ENCODE measurements at regions not wholly inside any gene's neighbourhood (a gene's known extent, or its start where the extent isn't known, plus 50 kb on each side); places are given as distances from the start of the nearest gene placed in this dataset.

DNA sequence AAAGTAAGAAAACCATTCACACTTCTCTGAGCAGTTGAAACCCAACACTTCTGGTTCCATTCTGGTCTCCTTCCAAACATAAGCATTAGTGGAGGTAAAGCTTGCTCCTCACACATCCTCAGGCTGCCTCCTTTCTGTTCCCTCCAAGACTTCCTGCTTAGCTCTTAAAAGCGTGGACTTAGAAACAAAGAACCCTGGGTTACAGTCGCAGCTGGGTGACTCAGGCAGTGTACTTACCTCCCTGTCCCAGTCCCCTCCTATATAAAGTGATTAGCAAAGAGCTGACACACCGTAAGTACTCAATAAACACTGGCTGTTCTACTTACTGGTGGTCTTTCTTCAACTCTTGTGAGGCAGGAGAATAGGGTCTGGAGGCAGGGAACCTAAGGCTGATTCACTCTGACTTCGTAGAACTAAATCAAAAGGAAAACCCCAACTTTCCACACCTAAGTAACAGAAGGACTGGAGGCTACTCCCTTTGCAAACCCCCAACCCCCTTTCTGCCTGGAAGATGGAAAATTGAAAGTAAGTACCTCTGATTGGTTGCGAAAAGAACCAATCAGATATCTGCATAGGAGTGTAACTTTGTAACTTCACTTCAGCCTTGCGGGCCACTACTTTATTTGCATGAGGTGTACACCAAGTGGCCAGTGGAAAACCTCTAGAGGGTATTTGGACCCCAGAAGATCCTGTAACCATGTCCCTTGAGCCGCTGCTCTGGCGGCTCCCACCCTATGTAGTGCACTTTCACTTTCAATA is 165.4 kb downstream of the SUCLA2 start:
- no peak overlapping the region for H3K4me3 ChIP-seq (ENCODE audit: low read depth, low read length)
- H3K36me3 ChIP-seq (ENCODE audit: control insufficient read depth, insufficient read depth, low read length) = no peaks in the 10 kb centered on the region
- H3K27me3 ChIP-seq (ENCODE audit: control insufficient read depth, insufficient read depth, low read length) = no peaks in the 10 kb centered on the region
- TF ChIP-seq, protein P1, sequence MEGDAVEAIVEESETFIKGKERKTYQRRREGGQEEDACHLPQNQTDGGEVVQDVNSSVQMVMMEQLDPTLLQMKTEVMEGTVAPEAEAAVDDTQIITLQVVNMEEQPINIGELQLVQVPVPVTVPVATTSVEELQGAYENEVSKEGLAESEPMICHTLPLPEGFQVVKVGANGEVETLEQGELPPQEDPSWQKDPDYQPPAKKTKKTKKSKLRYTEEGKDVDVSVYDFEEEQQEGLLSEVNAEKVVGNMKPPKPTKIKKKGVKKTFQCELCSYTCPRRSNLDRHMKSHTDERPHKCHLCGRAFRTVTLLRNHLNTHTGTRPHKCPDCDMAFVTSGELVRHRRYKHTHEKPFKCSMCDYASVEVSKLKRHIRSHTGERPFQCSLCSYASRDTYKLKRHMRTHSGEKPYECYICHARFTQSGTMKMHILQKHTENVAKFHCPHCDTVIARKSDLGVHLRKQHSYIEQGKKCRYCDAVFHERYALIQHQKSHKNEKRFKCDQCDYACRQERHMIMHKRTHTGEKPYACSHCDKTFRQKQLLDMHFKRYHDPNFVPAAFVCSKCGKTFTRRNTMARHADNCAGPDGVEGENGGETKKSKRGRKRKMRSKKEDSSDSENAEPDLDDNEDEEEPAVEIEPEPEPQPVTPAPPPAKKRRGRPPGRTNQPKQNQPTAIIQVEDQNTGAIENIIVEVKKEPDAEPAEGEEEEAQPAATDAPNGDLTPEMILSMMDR (IDR thresholded peaks at IDR 0.05; ENCODE audit: insufficient read depth, low read length, poor library complexity, severe bottlenecking) = no peak
- DNase-seq (ENCODE audit: low read depth) = no peak

DNA sequence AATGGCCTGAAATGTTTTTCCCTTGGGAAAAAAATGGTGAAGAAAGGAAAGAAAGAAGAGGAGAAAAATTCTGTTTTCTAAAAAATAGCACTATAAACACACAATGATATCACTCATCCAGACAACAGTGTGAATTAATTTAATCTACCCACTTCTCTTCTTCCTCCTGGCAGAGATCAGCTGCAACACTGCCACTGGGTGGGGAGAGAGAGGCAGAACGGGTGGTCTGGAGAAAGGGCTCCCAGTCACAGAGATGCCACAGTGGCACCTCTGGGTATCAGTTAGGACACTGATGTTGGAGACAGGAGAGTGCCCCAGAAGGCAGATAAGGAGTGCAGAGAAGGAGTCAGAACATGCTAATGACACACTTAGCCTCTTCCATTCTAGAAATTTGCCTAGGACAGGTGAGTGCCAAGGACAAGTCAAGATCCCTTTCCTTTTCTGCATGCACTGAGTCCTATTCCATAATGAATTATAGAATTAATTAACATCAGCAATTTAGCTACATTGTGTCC is 168.6 kb downstream of the SUCLA2 start:
- no peaks in the 10 kb centered on the region for H3K27me3 ChIP-seq (ENCODE audit: control insufficient read depth, insufficient read depth, low read length)
- H3K36me3 ChIP-seq (ENCODE audit: control insufficient read depth, insufficient read depth, low read length) = no peaks in the 10 kb centered on the region
- no peak overlapping the region for H3K4me3 ChIP-seq (ENCODE audit: low read depth, low read length)
- DNase-seq (ENCODE audit: low read depth) = no peak
- TF ChIP-seq, protein P1 (IDR thresholded peaks at IDR 0.05; ENCODE audit: insufficient read depth, low read length, poor library complexity, severe bottlenecking) = no peak

DNA sequence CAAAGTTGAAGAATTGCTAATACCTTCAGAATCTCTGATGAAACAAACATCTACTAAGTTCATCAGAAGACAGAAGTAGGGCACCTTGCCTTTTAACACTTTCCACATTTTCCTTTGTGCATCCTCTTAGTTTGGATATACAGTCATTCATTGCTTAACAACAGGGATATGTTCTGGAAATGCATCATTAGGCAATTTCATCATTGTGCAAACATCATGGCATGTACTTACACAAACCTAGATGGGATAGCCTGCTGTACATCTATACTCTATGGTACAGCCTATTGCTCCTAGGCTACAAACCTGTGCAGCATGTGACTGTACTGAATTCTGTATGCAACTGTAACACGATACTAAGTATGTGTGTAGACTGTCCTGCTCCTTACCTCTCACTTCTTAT is 169.8 kb downstream of the SUCLA2 start:
- H3K36me3 ChIP-seq (ENCODE audit: control insufficient read depth, insufficient read depth, low read length) = no peaks in the 10 kb centered on the region
- TF ChIP-seq, protein P1 (IDR thresholded peaks at IDR 0.05; ENCODE audit: insufficient read depth, low read length, poor library complexity, severe bottlenecking) = no peak
- no peaks in the 10 kb centered on the region for H3K27me3 ChIP-seq (ENCODE audit: control insufficient read depth, insufficient read depth, low read length)
- no peak for DNase-seq (ENCODE audit: low read depth)
- H3K4me3 ChIP-seq (ENCODE audit: low read depth, low read length) = no peak overlapping the region

DNA sequence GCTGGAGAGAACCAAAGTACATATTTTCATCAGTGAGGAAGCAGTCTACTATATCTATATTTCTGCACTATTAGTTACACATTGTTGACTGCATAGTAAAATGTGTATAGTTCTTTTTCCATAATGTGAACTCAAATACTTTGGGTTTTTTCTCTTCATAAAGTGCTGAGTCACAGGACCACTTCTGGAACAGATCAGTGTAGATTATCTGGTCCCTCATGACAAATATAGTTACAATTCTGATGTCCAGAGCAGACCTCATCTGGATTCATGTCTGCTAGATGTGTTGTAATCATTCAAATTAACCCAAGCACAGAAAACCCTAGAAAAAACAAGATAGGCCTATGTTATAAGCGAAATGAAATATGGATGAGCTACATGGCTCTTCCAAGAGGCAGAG is 171.4 kb downstream of the SUCLA2 start:
- DNase-seq (ENCODE audit: low read depth) = no peak
- TF ChIP-seq, protein P1 (IDR thresholded peaks at IDR 0.05; ENCODE audit: insufficient read depth, low read length, poor library complexity, severe bottlenecking) = no peak
- Histone ChIP-seq H3K36me3 (ENCODE audit: control insufficient read depth, insufficient read depth, low read length) (no peaks in the 10 kb centered on the region), H3K4me3 (ENCODE audit: low read depth, low read length) (no peak overlapping the region), H3K27me3 (ENCODE audit: control insufficient read depth, insufficient read depth, low read length) (no peaks in the 10 kb centered on the region)

DNA sequence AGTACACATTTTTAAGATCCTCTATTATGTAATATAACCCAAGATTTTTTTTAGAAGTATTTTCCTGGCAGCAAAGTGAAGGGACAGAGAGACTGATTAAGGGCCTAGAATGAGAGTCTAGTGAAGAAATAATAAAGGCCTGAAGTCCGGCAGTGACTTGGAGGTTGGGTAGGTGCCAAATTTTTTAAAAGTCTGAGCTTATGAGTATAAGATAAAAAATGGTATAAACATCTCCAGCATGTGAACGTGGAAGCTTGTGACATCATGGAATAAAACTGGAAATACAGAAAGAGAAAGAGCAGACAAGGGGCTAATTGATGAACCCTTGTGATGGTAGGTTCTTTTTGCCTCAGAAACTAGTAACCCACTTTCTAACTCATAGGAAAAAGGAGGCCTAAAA is 174.6 kb downstream of the SUCLA2 start:
- Histone ChIP-seq H3K27me3 (ENCODE audit: control insufficient read depth, insufficient read depth, low read length) (no peaks in the 10 kb centered on the region), H3K36me3 (ENCODE audit: control insufficient read depth, insufficient read depth, low read length) (no peaks in the 10 kb centered on the region), H3K4me3 (ENCODE audit: low read depth, low read length) (no peak overlapping the region)
- TF ChIP-seq, protein P1 (IDR thresholded peaks at IDR 0.05; ENCODE audit: insufficient read depth, low read length, poor library complexity, severe bottlenecking) = no peak
- no peak for DNase-seq (ENCODE audit: low read depth)

DNA sequence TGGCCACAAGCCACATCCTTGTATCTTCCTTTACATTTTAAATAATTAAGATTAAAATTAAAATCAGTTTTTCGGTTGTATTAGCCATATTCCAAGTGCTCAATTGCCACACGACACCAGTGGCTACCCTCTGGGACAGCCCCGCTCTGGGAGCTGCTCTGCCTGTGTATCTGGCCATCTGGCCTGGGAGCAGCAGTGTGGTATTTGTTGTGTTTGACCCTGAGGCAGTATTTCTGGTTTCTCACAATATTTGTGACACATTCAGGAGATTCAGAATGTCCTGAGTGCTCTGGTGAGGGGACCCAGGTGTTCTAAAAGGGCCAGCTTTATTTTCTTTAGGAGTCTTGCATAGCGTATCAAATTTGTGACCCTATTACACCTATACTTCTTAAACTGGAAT is 179.0 kb downstream of the SUCLA2 start:
- TF ChIP-seq, protein P1 (IDR thresholded peaks at IDR 0.05; ENCODE audit: insufficient read depth, low read length, poor library complexity, severe bottlenecking) = no peak

More for the DNA sequence above, 179.0 kb downstream of the SUCLA2 start:
- H3K27me3 ChIP-seq (ENCODE audit: control insufficient read depth, insufficient read depth, low read length) = no peaks in the 10 kb centered on the region
- DNase-seq (ENCODE audit: low read depth) = no peak
- H3K4me3 ChIP-seq (ENCODE audit: low read depth, low read length) = no peak overlapping the region
- H3K36me3 ChIP-seq (ENCODE audit: control insufficient read depth, insufficient read depth, low read length) = no peaks in the 10 kb centered on the region

All from kidney epithelial cell (primary cell).